ENCODE measurements at regions not wholly inside any gene's neighbourhood (a gene's known extent, or its start where the extent isn't known, plus 50 kb on each side); places are given as distances from the start of the nearest gene placed in this dataset.

GRCh38 chr6:16060039-16060438 is 68.8 kb upstream of the MYLIP start:
- TF ChIP-seq ZFX (IDR thresholded peaks at IDR 0.05): no peak
- no peak for TF ChIP-seq CTCF (conservative IDR thresholded peaks at IDR 0.05)
- no peak overlapping the region for H3K27ac ChIP-seq

- TF ChIP-seq CTCF (conservative IDR thresholded peaks at IDR 0.05) (no peak), ZFX (IDR thresholded peaks at IDR 0.05) (no peak)
- H3K27ac ChIP-seq: no peak overlapping the region
Observed at GRCh38 chr6:16059496-16059895, 69.4 kb upstream of the MYLIP start.

- no peak overlapping the region for H3K27ac ChIP-seq
- no peak for TF ChIP-seq CTCF (conservative IDR thresholded peaks at IDR 0.05)
- TF ChIP-seq ZFX (IDR thresholded peaks at IDR 0.05): no peak
Observed at GRCh38 chr6:16058929-16059345, 69.9 kb upstream of the MYLIP start.

GRCh38 chr6:16058201-16058928 is 70.5 kb upstream of the MYLIP start:
- TF ChIP-seq CTCF (conservative IDR thresholded peaks at IDR 0.05) (no peak), ZFX (IDR thresholded peaks at IDR 0.05) (no peak)

GRCh38 chr6:16057446-16057845 is 71.4 kb upstream of the MYLIP start:
- TF ChIP-seq ZFX (IDR thresholded peaks at IDR 0.05): no peak
- no peak overlapping the region for H3K27ac ChIP-seq

More at GRCh38 chr6:16058201-16058928, 70.5 kb upstream of the MYLIP start:
- H3K27ac ChIP-seq: no peak overlapping the region

- H3K27ac ChIP-seq: no peak overlapping the region
- TF ChIP-seq CTCF (conservative IDR thresholded peaks at IDR 0.05) (no peak), ZFX (IDR thresholded peaks at IDR 0.05) (no peak)
Observed at GRCh38 chr6:16056263-16056870, 72.5 kb upstream of the MYLIP start.

- no peak overlapping the region for H3K27ac ChIP-seq
- TF ChIP-seq ZFX (IDR thresholded peaks at IDR 0.05): no peak
- TF ChIP-seq CTCF (conservative IDR thresholded peaks at IDR 0.05): no peak
Observed at GRCh38 chr6:16055852-16056251, 73.0 kb upstream of the MYLIP start.

- TF ChIP-seq ZFX (IDR thresholded peaks at IDR 0.05) (no peak), CTCF (conservative IDR thresholded peaks at IDR 0.05) (no peak)
- H3K27ac ChIP-seq: no peak overlapping the region
Observed at GRCh38 chr6:16049168-16049567, 79.7 kb upstream of the MYLIP start.
